ENCODE measurements at regions not wholly inside any gene's neighbourhood (a gene's known extent, or its start where the extent isn't known, plus 50 kb on each side); places are given as distances from the start of the nearest gene placed in this dataset.

GRCh38 chr14:65940056-65940735 lies 527.7 kb downstream of the FUT8 start:
- TF ChIP-seq SNAI2 (CRISPR knock-in tag; IDR thresholded peaks at IDR 0.05) = no peak
- no peak for ATAC-seq

DNA sequence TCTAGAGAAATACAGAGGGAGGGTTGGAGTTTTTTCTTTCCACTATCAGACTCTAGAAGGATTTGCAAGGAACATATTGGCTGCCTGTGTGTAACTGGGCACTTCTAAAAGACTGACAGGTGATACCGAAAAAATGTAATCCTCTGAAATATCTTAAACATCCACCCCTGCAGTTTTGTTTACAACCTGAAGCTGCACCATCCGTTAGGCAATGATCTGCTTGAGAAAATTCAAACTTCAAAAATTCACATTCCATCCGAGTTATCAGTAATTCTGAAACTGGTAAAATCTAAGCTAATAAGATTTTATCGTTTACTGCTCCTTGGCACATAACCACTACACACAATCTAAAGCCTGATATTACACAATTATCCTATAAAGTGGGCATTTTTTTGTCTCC lies 528.6 kb downstream of the FUT8 start:
- TF ChIP-seq, protein P1, sequence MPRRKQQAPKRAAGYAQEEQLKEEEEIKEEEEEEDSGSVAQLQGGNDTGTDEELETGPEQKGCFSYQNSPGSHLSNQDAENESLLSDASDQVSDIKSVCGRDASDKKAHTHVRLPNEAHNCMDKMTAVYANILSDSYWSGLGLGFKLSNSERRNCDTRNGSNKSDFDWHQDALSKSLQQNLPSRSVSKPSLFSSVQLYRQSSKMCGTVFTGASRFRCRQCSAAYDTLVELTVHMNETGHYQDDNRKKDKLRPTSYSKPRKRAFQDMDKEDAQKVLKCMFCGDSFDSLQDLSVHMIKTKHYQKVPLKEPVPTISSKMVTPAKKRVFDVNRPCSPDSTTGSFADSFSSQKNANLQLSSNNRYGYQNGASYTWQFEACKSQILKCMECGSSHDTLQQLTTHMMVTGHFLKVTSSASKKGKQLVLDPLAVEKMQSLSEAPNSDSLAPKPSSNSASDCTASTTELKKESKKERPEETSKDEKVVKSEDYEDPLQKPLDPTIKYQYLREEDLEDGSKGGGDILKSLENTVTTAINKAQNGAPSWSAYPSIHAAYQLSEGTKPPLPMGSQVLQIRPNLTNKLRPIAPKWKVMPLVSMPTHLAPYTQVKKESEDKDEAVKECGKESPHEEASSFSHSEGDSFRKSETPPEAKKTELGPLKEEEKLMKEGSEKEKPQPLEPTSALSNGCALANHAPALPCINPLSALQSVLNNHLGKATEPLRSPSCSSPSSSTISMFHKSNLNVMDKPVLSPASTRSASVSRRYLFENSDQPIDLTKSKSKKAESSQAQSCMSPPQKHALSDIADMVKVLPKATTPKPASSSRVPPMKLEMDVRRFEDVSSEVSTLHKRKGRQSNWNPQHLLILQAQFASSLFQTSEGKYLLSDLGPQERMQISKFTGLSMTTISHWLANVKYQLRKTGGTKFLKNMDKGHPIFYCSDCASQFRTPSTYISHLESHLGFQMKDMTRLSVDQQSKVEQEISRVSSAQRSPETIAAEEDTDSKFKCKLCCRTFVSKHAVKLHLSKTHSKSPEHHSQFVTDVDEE (CRISPR knock-in tag; IDR thresholded peaks at IDR 0.05) = no peak
- TF ChIP-seq ZNF8 (CRISPR knock-in tag; IDR thresholded peaks at IDR 0.05) (no peak), TOX (CRISPR knock-in tag; IDR thresholded peaks at IDR 0.05; ENCODE audit: borderline replicate concordance) (no peak), SNAI2 (CRISPR knock-in tag; IDR thresholded peaks at IDR 0.05) (no peak), ZNF70 (CRISPR knock-in tag; IDR thresholded peaks at IDR 0.05) (no peak), ISL1 (CRISPR knock-in tag; IDR thresholded peaks at IDR 0.05) (no peak), ZNF565 (CRISPR knock-in tag; conservative IDR thresholded peaks at IDR 0.05; ENCODE audit: low read depth) (no peak), ZFP30 (CRISPR knock-in tag; IDR thresholded peaks at IDR 0.05) (no peak), ZFP3 (CRISPR knock-in tag; IDR thresholded peaks at IDR 0.05) (no peak), ARNTL (CRISPR knock-in tag; IDR thresholded peaks at IDR 0.05; ENCODE audit: borderline replicate concordance, low read depth) (no peak), PPARA (CRISPR knock-in tag; IDR thresholded peaks at IDR 0.05; ENCODE audit: borderline replicate concordance) (no peak), ESRRG (CRISPR knock-in tag; IDR thresholded peaks at IDR 0.05) (no peak), BACH2 (CRISPR knock-in tag; IDR thresholded peaks at IDR 0.05; ENCODE audit: borderline replicate concordance) (no peak), TCF4 (CRISPR knock-in tag; IDR thresholded peaks at IDR 0.05; ENCODE audit: borderline replicate concordance) (no peak), OSR1 (CRISPR knock-in tag; IDR thresholded peaks at IDR 0.05) (no peak), CSRNP3 (CRISPR knock-in tag; IDR thresholded peaks at IDR 0.05) (no peak)
- TF ChIP-seq, protein P2, sequence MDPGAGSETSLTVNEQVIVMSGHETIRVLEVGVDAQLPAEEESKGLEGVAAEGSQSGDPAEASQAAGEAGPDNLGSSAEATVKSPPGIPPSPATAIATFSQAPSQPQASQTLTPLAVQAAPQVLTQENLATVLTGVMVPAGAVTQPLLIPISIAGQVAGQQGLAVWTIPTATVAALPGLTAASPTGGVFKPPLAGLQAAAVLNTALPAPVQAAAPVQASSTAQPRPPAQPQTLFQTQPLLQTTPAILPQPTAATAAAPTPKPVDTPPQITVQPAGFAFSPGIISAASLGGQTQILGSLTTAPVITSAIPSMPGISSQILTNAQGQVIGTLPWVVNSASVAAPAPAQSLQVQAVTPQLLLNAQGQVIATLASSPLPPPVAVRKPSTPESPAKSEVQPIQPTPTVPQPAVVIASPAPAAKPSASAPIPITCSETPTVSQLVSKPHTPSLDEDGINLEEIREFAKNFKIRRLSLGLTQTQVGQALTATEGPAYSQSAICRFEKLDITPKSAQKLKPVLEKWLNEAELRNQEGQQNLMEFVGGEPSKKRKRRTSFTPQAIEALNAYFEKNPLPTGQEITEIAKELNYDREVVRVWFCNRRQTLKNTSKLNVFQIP (CRISPR knock-in tag; IDR thresholded peaks at IDR 0.05; ENCODE audit: borderline replicate concordance, low read depth) = no peak
- TF ChIP-seq, protein P3, sequence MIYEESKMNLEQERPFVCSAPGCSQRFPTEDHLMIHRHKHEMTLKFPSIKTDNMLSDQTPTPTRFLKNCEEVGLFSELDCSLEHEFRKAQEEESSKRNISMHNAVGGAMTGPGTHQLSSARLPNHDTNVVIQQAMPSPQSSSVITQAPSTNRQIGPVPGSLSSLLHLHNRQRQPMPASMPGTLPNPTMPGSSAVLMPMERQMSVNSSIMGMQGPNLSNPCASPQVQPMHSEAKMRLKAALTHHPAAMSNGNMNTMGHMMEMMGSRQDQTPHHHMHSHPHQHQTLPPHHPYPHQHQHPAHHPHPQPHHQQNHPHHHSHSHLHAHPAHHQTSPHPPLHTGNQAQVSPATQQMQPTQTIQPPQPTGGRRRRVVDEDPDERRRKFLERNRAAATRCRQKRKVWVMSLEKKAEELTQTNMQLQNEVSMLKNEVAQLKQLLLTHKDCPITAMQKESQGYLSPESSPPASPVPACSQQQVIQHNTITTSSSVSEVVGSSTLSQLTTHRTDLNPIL (CRISPR knock-in tag; IDR thresholded peaks at IDR 0.05; ENCODE audit: low read depth) = no peak
- ATAC-seq = no peak

GRCh38 chr14:65943150-65943549 lies 530.6 kb downstream of the FUT8 start:
- no peak for ATAC-seq
- TF ChIP-seq OSR1 (CRISPR knock-in tag; IDR thresholded peaks at IDR 0.05) = no peak
- TF ChIP-seq BACH2 (CRISPR knock-in tag; IDR thresholded peaks at IDR 0.05; ENCODE audit: borderline replicate concordance) = no peak
- no peak for TF ChIP-seq PATZ1 (CRISPR knock-in tag; IDR thresholded peaks at IDR 0.05; ENCODE audit: borderline replicate concordance)
- no peak for TF ChIP-seq ZFP3 (CRISPR knock-in tag; IDR thresholded peaks at IDR 0.05)

Data from SK-N-SH treated with all-trans-retinoic acid at 6 μM for 48 hours (cell line).